SK-N-SH (cell line): ENCODE measurements at regions not wholly inside any gene's neighbourhood (a gene's known extent, or its start where the extent isn't known, plus 50 kb on each side); places are given as distances from the start of the nearest gene placed in this dataset.

Source experiments
- CTCF ChIA-PET: fragments of 300-600, 350-600 bp; formaldehyde crosslinking; extraction: SDS; loops from one replicate; lab custom pipeline; 2021; lab: Yijun Ruan, JAX
- POLR2A ChIA-PET: fragments of 350-600 bp; sonication (Branson Sonifier 250); formaldehyde crosslinking; extraction: SDS; loops from one replicate; lab custom pipeline; 2020; ENCODE audit warnings: antibody characterized with exemption, inconsistent platforms; lab: Yijun Ruan, JAX
- DNase-seq: peaks from one replicate; pipeline ENCODE4 v3.0.0; 2012
- H2AFZ ChIP-seq: fragments of 200-600 bp; sonication (generic); 2 replicates; pipeline ENCODE4 v1.8.1; 2016; ENCODE audit warnings: antibody characterized with exemption, mild to moderate bottlenecking, low read depth
- H3F3A ChIP-seq: fragments of 200-600 bp; sonication (generic); replicated peaks from 2 replicates; pipeline ENCODE3; 2016; ENCODE audit warnings: antibody characterized with exemption, mild to moderate bottlenecking; ENCODE audit not compliant: insufficient read depth
- H3K27ac ChIP-seq, 2 experiments: fragments of 200-500 bp in 1 of 2; fragments of 200-600 bp in 1 of 2; sonication (Bioruptor generic) in 1 of 2; sonication (generic), shearing (Covaris generic) in 1 of 2; 2 replicates each; pipeline versions ENCODE4 v1.5.1 to v1.6.1; 2014 to 2016; ENCODE audit warnings: low read depth in 2 of 2, inconsistent platforms in 1 of 2, low read length in 1 of 2, mild to moderate bottlenecking in 1 of 2, mixed read lengths in 1 of 2
- H3K27me3 ChIP-seq: fragments of 200-600 bp; sonication (generic), shearing (Covaris generic); 2 replicates; pipeline ENCODE4 v1.6.1; 2016; ENCODE audit warnings: mixed run types; ENCODE audit not compliant: insufficient read depth
- H3K36me3 ChIP-seq, 2 experiments: fragments of 200-500 bp in 1 of 2; fragments of 200-600 bp in 1 of 2; sonication (Bioruptor generic) in 1 of 2; sonication (generic) in 1 of 2; replicated peaks in 1 of 2; 2 replicates each; pipeline versions ENCODE3 to v1.5.1; 2014 to 2016; ENCODE audit warnings: low read length in 1 of 2, mild to moderate bottlenecking in 1 of 2; ENCODE audit not compliant: insufficient read depth in 2 of 2, control insufficient read depth in 1 of 2
- H3K4me1 ChIP-seq, 2 experiments: fragments of 200-500 bp in 1 of 2; fragments of 200-600 bp in 1 of 2; sonication (Bioruptor generic) in 1 of 2; sonication (generic), shearing (Covaris generic) in 1 of 2; 2 replicates each; pipeline versions ENCODE4 v1.5.1 to v1.6.1; 2014 to 2016; ENCODE audit warnings: low read depth in 1 of 2, low read length in 1 of 2, mixed run types in 1 of 2; ENCODE audit not compliant: insufficient read depth in 2 of 2, control insufficient read depth in 1 of 2
- H3K4me2 ChIP-seq: fragments of 200-600 bp; sonication (generic), shearing (Covaris generic); 2 replicates; pipeline ENCODE4 v1.6.1; 2017; ENCODE audit warnings: mixed run types
- H3K4me3 ChIP-seq, 2 experiments: fragments of 200-500 bp in 1 of 2; fragments of 200-600 bp in 1 of 2; sonication (Bioruptor generic) in 1 of 2; sonication (generic), shearing (Covaris generic) in 1 of 2; 2 replicates each; pipeline versions ENCODE4 v1.5.1 to v1.8.1; 2014 to 2016; ENCODE audit warnings: low read depth in 2 of 2, inconsistent platforms in 1 of 2, low read length in 1 of 2, mild to moderate bottlenecking in 1 of 2, mixed read lengths in 1 of 2, moderate library complexity in 1 of 2
- H3K79me2 ChIP-seq: fragments of 200-600 bp; sonication (generic); 2 replicates; pipeline ENCODE4 v1.8.1; 2017; ENCODE audit warnings: mild to moderate bottlenecking; ENCODE audit not compliant: insufficient read depth
- H3K9ac ChIP-seq: fragments of 200-600 bp; sonication (generic); 2 replicates; pipeline ENCODE4 v1.6.1; 2017; ENCODE audit warnings: mixed run types
- H3K9me2 ChIP-seq: fragments of 200-600 bp; sonication (generic); 2 replicates; pipeline ENCODE4 v1.6.1; 2017; ENCODE audit warnings: mixed run types
- H3K9me3 ChIP-seq: fragments of 200-600 bp; sonication (generic); 2 replicates; pipeline ENCODE4 v1.6.1; 2017; ENCODE audit warnings: mixed run types, mild to moderate bottlenecking, moderate library complexity
- H4K20me1 ChIP-seq: fragments of 200-600 bp; sonication (generic); 2 replicates; pipeline ENCODE4 v1.6.1; 2017; ENCODE audit warnings: mild to moderate bottlenecking, mixed run types; ENCODE audit not compliant: insufficient read depth
- CHD2 ChIP-seq: fragments of 150-350 bp; IDR thresholded peaks from 2 replicates; pipeline ENCODE4 v1.6.1; 2018; ENCODE audit warnings: low read length; ENCODE audit not compliant: partially characterized antibody
- ELF1 ChIP-seq: IDR thresholded peaks from 2 replicates; pipeline ENCODE4 v1.4.0; 2012
- EZH2phosphoT487 ChIP-seq: fragments of 200-600 bp; sonication (generic); IDR thresholded peaks from 2 replicates; pipeline ENCODE4 v1.6.1; 2017; ENCODE audit warnings: low read depth, mixed run types, mild to moderate bottlenecking, antibody characterized with exemption, moderate library complexity, borderline replicate concordance
- FOXJ3 ChIP-seq: sonication (generic); formaldehyde crosslinking; IDR thresholded peaks from 2 replicates; pipeline ENCODE4 v1.5.1; 2020; ENCODE audit warnings: mild to moderate bottlenecking, missing genetic modification reagents
- FOXM1 ChIP-seq: IDR thresholded peaks from 2 replicates; pipeline ENCODE4 v1.4.0; 2012; ENCODE audit warnings: low read depth, mild to moderate bottlenecking
- GATA2 ChIP-seq: sonication (generic); formaldehyde crosslinking; IDR thresholded peaks from 2 replicates; pipeline ENCODE4 v1.5.0; 2020; ENCODE audit warnings: mild to moderate bottlenecking, missing genetic modification reagents
- MEF2A ChIP-seq: IDR thresholded peaks from 2 replicates; pipeline ENCODE4 v1.4.0; 2012; ENCODE audit warnings: low read depth, borderline replicate concordance
- MXI1 ChIP-seq: IDR thresholded peaks from 2 replicates; pipeline ENCODE4 v1.6.1; 2012; ENCODE audit warnings: mild to moderate bottlenecking, low read depth, low read length, improper control_type of control experiment
- NRF1 ChIP-seq: IDR thresholded peaks from 2 replicates; pipeline ENCODE4 v1.6.1; 2012; ENCODE audit warnings: low read depth, mild to moderate bottlenecking, low read length
- POLR2AphosphoS5 ChIP-seq: IDR thresholded peaks from 2 replicates; pipeline ENCODE4 v1.6.1; 2012; ENCODE audit warnings: low read depth, low read length
- RFX5 ChIP-seq: IDR thresholded peaks from 2 replicates; pipeline ENCODE4 v1.6.1; 2012; ENCODE audit warnings: mild to moderate bottlenecking, improper control_type of control experiment, low read length
- RXRA ChIP-seq: IDR thresholded peaks from 2 replicates; pipeline ENCODE4 v1.4.0; 2012; ENCODE audit warnings: low read depth, mild to moderate bottlenecking, borderline replicate concordance
- SIN3A ChIP-seq: IDR thresholded peaks from 2 replicates; pipeline ENCODE4 v1.6.1; 2012; ENCODE audit warnings: low read depth, mild to moderate bottlenecking, low read length, moderate library complexity, borderline replicate concordance
- TAF1 ChIP-seq: IDR thresholded peaks from 2 replicates; pipeline ENCODE4 v1.6.1; 2012; ENCODE audit warnings: low read depth, mild to moderate bottlenecking, low read length, moderate library complexity, borderline replicate concordance
- TCF12 ChIP-seq: IDR thresholded peaks from 2 replicates; pipeline ENCODE4 v1.4.0; 2012
- TEAD4 ChIP-seq: IDR thresholded peaks from 2 replicates; pipeline ENCODE4 v1.4.0; 2012; ENCODE audit warnings: mild to moderate bottlenecking, borderline replicate concordance; ENCODE audit not compliant: insufficient read depth
- WGBS: methylation state at CpG from one replicate; pipeline ENCODE4 v1.1.6; 2017; ENCODE audit warnings: low lambda C conversion rate; 5-methylcytosine and 5-hydroxymethylcytosine counted together
- TF ChIP-seq, protein P1 (sequence below): IDR thresholded peaks from 2 replicates; pipeline ENCODE4 v1.6.1; 2012; ENCODE audit warnings: mild to moderate bottlenecking, low read depth, low read length, moderate library complexity
- TF ChIP-seq, protein P2 (sequence below): IDR thresholded peaks from 2 replicates; pipeline ENCODE4 v1.4.0; 2012; ENCODE audit warnings: low read depth, borderline replicate concordance
- TF ChIP-seq, protein P3 (sequence below): IDR thresholded peaks from 2 replicates; pipeline ENCODE4 v1.4.0; 2012; ENCODE audit warnings: low read depth, borderline replicate concordance

DNA sequence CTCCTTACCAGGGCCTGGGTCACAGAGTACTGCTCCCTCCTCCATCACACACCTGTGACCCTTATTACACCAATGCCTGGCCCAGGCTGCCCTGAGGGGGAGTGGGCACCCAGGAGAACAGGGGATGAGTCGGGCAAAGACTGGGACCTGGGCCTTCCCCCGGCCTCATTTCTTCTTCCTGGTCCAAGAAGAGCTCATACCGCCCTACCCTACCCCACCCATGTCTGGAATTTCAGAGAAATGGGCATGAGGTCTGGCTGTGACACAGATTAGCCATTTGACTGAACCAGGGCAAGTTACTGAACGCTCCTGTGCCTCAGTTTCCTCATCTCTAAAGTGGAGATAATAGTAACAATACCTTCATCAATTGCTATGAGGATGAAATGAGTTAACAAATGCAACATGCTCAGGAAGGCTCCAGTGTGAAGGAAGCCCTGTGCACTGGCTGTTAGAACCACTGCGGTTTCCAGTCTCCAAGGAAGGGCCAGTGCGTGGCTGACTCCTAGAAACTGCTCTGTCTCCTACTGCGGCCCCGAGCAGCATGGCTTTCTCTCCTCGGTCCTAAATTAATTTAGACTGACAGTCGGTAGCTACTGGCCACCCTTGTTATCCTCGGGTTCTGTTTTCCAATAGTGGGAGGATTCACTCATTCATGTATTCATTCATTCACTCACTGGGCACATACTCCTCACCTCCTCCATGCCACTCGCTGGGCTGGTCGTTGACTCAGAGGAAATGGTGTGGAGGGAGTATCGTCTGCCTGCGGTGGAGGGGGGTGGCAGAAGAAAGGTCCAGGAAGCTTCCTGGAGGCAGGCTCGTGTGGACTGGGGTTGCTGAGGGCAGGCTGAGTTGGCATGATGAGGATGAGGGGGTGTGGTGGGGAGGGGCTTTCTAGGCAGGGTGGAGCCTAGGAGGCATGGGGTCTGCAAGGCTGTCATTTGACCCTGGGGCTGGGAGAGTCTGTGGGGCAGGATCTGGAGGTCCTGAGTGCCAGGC, 175.6 kb downstream of the GLI2 start:
- Histone ChIP-seq H2AFZ (no peak overlapping the region), H4K20me1 (no peaks in the 10 kb centered on the region), H3K4me3 (no peak overlapping the region), H3K36me3 (no peaks in the 10 kb centered on the region), H3K9ac (no peak overlapping the region), H3K79me2 (peaks cover 9% of the 10 kb centered on the region; the same call in 1 of the 2 replicates), H3K9me3 (no peaks in the 10 kb centered on the region), H3K27me3 (no peaks in the 10 kb centered on the region), H3F3A (peaks cover 7% of the 10 kb centered on the region), H3K4me1 (peaks cover 22 to 41% of the 10 kb centered on the region in 2 experiments), H3K9me2 (no peaks in the 10 kb centered on the region), H3K4me2 (peak overlapping the region; percentile 24; the same call in 1 of the 2 replicates), H3K27ac (peak overlapping the region in 1 of 2 experiments; percentile 4; a peak in 1 of 4 replicates)
- no peak for DNase-seq
- ChIA-PET CTCF (interaction anchor here (2.5 kb wide), 1 partner anchor 216 kb away, joined by 8 read pairs; no protein-coding TSS in a partner anchor), POLR2A (no interaction called here)
- 62% methylated on average over 14 of the region's 16 CpGs for WGBS
- no peak for TF ChIP-seq MXI1
- no peak for TF ChIP-seq TCF12
- no peak for TF ChIP-seq ELF1
- TF ChIP-seq, protein P1, sequence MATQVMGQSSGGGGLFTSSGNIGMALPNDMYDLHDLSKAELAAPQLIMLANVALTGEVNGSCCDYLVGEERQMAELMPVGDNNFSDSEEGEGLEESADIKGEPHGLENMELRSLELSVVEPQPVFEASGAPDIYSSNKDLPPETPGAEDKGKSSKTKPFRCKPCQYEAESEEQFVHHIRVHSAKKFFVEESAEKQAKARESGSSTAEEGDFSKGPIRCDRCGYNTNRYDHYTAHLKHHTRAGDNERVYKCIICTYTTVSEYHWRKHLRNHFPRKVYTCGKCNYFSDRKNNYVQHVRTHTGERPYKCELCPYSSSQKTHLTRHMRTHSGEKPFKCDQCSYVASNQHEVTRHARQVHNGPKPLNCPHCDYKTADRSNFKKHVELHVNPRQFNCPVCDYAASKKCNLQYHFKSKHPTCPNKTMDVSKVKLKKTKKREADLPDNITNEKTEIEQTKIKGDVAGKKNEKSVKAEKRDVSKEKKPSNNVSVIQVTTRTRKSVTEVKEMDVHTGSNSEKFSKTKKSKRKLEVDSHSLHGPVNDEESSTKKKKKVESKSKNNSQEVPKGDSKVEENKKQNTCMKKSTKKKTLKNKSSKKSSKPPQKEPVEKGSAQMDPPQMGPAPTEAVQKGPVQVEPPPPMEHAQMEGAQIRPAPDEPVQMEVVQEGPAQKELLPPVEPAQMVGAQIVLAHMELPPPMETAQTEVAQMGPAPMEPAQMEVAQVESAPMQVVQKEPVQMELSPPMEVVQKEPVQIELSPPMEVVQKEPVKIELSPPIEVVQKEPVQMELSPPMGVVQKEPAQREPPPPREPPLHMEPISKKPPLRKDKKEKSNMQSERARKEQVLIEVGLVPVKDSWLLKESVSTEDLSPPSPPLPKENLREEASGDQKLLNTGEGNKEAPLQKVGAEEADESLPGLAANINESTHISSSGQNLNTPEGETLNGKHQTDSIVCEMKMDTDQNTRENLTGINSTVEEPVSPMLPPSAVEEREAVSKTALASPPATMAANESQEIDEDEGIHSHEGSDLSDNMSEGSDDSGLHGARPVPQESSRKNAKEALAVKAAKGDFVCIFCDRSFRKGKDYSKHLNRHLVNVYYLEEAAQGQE: no peak
- TF ChIP-seq, protein P2, sequence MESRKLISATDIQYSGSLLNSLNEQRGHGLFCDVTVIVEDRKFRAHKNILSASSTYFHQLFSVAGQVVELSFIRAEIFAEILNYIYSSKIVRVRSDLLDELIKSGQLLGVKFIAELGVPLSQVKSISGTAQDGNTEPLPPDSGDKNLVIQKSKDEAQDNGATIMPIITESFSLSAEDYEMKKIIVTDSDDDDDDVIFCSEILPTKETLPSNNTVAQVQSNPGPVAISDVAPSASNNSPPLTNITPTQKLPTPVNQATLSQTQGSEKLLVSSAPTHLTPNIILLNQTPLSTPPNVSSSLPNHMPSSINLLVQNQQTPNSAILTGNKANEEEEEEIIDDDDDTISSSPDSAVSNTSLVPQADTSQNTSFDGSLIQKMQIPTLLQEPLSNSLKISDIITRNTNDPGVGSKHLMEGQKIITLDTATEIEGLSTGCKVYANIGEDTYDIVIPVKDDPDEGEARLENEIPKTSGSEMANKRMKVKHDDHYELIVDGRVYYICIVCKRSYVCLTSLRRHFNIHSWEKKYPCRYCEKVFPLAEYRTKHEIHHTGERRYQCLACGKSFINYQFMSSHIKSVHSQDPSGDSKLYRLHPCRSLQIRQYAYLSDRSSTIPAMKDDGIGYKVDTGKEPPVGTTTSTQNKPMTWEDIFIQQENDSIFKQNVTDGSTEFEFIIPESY: no peak
- TF ChIP-seq GATA2 (CRISPR knock-in tag): no peak
- TF ChIP-seq NRF1: no peak
- TF ChIP-seq FOXJ3 (CRISPR knock-in tag): no peak
- no peak for TF ChIP-seq RFX5
- no peak for TF ChIP-seq FOXM1
- TF ChIP-seq MEF2A: no peak
- TF ChIP-seq POLR2AphosphoS5: no peak
- TF ChIP-seq EZH2phosphoT487: no peak
- no peak for TF ChIP-seq CHD2
- TF ChIP-seq, protein P3, sequence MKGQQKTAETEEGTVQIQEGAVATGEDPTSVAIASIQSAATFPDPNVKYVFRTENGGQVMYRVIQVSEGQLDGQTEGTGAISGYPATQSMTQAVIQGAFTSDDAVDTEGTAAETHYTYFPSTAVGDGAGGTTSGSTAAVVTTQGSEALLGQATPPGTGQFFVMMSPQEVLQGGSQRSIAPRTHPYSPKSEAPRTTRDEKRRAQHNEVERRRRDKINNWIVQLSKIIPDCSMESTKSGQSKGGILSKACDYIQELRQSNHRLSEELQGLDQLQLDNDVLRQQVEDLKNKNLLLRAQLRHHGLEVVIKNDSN: no peak
- TF ChIP-seq RXRA: no peak
- no peak for TF ChIP-seq TAF1
- no peak for TF ChIP-seq SIN3A
- no peak for TF ChIP-seq TEAD4
